Parathyroid adenoma (tissue), 2 donors: ENCODE measurements at regions not wholly inside any gene's neighbourhood (a gene's known extent, or its start where the extent isn't known, plus 50 kb on each side); places are given as distances from the start of the nearest gene placed in this dataset.
"Not testable (repeated sequence)": the region's sequence is repeated elsewhere in the genome, so short reads cannot be mapped to it uniquely, and the experiment has no call there.

Experiments used
- H2AFZ ChIP-seq: fragments of 300-600 bp; sonication (generic); one replicate; pipeline ENCODE4 v1.7.0; 2017; ENCODE audit warnings: antibody characterized with exemption, mild to moderate bottlenecking
- H3K27ac ChIP-seq: fragments of 300-600 bp; sonication (generic); one replicate; pipeline ENCODE4 v1.7.0; 2017
- H3K27me3 ChIP-seq: fragments of 300-600 bp; sonication (generic); one replicate; pipeline ENCODE4 v1.7.0; 2017; ENCODE audit warnings: low read length; ENCODE audit not compliant: control insufficient read depth, insufficient read depth
- H3K36me3 ChIP-seq: fragments of 300-600 bp; sonication (generic); one replicate; pipeline ENCODE4 v1.7.0; 2017; ENCODE audit warnings: low read length; ENCODE audit not compliant: control insufficient read depth, insufficient read depth
- H3K4me1 ChIP-seq: fragments of 300-600 bp; sonication (generic); one replicate; pipeline ENCODE4 v1.7.0; 2017; ENCODE audit warnings: control low read depth
- H3K4me2 ChIP-seq: fragments of 300-600 bp; sonication (generic); one replicate; pipeline ENCODE4 v1.7.0; 2017; ENCODE audit warnings: low read length
- H3K4me3 ChIP-seq: fragments of 300-600 bp; sonication (generic); one replicate; pipeline ENCODE4 v1.7.0; 2017; ENCODE audit warnings: low read depth, low read length
- H3K79me2 ChIP-seq: fragments of 300-600 bp; sonication (generic); one replicate; pipeline ENCODE4 v1.7.0; 2017; ENCODE audit warnings: control low read depth
- H3K9ac ChIP-seq: fragments of 300-600 bp; sonication (generic); one replicate; pipeline ENCODE4 v1.7.0; 2017; ENCODE audit warnings: mild to moderate bottlenecking
- H3K9me3 ChIP-seq: fragments of 300-600 bp; sonication (generic); one replicate; pipeline ENCODE4 v1.7.0; 2017; ENCODE audit warnings: low read length; ENCODE audit not compliant: control insufficient read depth
- donor health status: primary hyperparathyroidism.

DNA sequence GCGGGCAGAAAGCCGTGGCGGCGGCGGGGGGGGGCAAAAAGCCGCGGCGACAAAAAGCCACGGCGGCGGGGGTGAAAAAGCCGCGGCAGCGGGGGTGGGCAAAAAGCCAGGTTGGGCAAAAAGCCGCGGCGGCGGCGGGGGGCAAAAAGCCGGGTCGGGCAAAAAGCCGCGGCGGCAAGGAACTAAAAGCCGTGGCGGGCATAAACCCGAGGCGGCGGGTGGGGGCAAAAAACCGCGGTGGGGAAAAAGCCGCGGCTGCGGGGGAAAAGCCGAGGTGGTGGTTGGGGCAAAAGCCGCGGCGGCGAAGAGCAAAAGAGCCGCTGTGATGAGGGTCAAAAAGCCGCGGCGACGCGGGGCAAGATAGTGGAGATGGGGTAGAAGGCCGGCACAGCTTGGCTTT lies 1834.2 kb downstream of the FOXD4L5 start:
- H2AFZ ChIP-seq, H3K79me2 ChIP-seq, H3K4me3 ChIP-seq, H3K27ac ChIP-seq, H3K9me3 ChIP-seq, H3K4me1 ChIP-seq, H3K36me3 ChIP-seq, H3K4me2 ChIP-seq, H3K27me3 ChIP-seq, H3K9ac ChIP-seq: not testable (repeated sequence)

GRCh38 chr9:63425123-63425522 lies 1859.9 kb downstream of the FOXD4L5 start:
- not testable (repeated sequence) for H3K27ac ChIP-seq, H3K4me2 ChIP-seq, H3K36me3 ChIP-seq, H3K27me3 ChIP-seq, H2AFZ ChIP-seq, H3K79me2 ChIP-seq, H3K9ac ChIP-seq, H3K4me3 ChIP-seq, H3K9me3 ChIP-seq, H3K4me1 ChIP-seq

DNA sequence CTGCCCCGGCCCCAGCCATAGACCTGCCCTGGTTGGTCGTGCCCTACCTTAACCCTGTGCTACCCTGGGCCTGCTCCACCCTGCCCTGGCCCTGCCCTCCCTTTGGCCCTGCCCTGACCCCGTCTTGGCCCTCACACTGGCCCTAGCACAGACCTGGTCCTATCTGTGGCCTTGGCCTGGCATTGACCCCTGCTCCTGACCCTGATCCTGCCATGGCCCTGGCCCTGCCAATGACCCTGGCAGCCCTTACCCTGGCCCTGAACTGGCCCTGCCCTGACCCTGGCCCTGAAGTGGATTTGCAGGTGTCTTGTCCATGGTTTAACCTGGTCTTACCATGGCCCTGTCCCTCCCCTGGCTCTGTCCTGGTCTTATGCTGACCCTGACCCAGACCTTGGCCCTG lies 1894.1 kb downstream of the FOXD4L5 start:
- not testable (repeated sequence) for H3K27me3 ChIP-seq, H3K9me3 ChIP-seq, H3K36me3 ChIP-seq, H3K9ac ChIP-seq, H3K4me3 ChIP-seq, H3K4me2 ChIP-seq, H3K4me1 ChIP-seq, H3K79me2 ChIP-seq, H2AFZ ChIP-seq, H3K27ac ChIP-seq

DNA sequence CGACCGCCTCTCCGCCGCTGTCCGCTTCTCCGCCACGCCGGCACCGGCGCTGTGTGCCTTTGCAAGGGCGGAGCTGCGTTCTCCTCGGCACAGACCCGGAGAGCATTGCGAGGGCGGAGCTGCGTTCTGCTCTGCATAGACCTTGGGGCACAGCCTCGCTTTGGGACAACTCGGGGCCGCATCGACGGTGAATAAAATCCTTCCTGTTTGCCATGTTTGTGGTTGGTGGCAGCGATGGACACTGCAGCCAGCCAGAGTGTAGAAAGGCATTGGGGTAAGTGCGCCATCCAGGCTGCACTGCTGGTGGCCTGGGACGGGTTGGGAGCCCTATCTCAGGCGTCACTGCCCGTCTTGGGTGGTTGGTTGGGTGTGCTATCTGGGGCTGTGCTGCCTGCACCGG lies 1899.5 kb downstream of the FOXD4L5 start:
- H3K9ac ChIP-seq, H2AFZ ChIP-seq, H3K4me1 ChIP-seq, H3K9me3 ChIP-seq, H3K4me2 ChIP-seq, H3K27ac ChIP-seq, H3K27me3 ChIP-seq, H3K4me3 ChIP-seq, H3K79me2 ChIP-seq, H3K36me3 ChIP-seq: not testable (repeated sequence)

DNA sequence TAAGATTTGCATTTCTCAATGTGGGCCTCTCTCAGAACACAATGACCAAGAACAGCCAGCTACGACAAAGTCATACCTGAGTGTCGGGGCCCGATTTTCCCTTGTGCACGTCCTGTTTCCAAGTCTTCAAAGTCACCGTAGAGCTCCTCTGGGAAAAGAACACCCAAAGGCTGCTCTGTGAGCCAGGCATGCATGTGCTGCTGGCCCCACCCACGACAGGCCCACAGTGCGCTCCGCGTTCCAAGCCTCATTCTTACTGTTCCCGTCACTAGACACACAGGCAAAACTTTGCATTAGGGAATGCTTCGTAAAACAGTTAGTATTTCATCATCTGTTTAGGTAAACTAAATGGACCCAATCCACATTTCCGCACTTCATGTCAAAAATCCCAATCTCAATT lies 1905.1 kb downstream of the FOXD4L5 start:
- not testable (repeated sequence) for H3K4me3 ChIP-seq, H3K4me2 ChIP-seq, H3K9ac ChIP-seq, H3K36me3 ChIP-seq, H3K4me1 ChIP-seq, H3K9me3 ChIP-seq, H2AFZ ChIP-seq, H3K27me3 ChIP-seq, H3K27ac ChIP-seq, H3K79me2 ChIP-seq

- not testable (repeated sequence) for H2AFZ ChIP-seq, H3K27ac ChIP-seq
Measured at GRCh38 chr9:63354219-63354618, 1930.8 kb downstream of the FOXD4L5 start.

GRCh38 chr9:63347347-63347746 lies 1937.7 kb downstream of the FOXD4L5 start:
- H3K4me2 ChIP-seq, H3K27me3 ChIP-seq, H3K4me1 ChIP-seq, H2AFZ ChIP-seq, H3K9ac ChIP-seq, H3K79me2 ChIP-seq, H3K36me3 ChIP-seq, H3K27ac ChIP-seq, H3K9me3 ChIP-seq, H3K4me3 ChIP-seq: not testable (repeated sequence)

More at GRCh38 chr9:63354219-63354618, 1930.8 kb downstream of the FOXD4L5 start:
- not testable (repeated sequence) for H3K4me1 ChIP-seq, H3K9ac ChIP-seq, H3K27me3 ChIP-seq, H3K79me2 ChIP-seq, H3K36me3 ChIP-seq, H3K4me2 ChIP-seq, H3K9me3 ChIP-seq, H3K4me3 ChIP-seq

DNA sequence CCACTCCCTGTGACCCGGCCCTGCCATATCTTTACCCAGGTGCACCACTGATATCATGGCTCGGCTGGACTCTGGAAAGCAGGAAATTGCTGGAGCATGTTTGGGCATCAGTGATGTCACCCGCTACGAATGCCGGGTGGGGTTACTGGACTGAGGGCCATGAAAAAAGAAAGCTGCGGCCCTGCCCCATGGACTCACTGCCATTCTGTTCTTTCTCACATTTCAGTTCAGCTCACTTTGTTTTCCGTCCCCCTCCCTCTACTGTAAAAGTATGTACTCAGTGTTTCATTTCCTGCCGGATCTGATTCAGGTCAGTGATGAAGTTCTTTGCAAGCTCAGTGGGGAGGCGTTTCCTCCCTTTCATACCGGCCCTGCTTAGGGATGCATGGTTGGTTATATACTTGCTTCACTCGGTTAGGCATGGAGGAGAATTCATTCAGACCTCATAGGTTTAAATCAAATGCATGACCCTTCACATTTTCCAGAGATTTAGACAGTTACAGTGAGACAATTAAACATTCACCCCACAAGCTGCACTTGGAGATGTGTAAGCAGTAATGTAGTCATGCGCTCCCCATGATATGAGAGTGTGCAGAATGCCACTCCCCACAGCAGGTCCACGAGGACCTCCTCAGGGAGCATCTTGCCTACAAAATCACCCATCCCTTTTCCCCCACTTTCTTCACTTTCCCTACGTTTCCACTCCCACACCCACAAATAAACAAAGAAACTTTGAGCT lies 1938.5 kb downstream of the FOXD4L5 start:
- not testable (repeated sequence) for H3K36me3 ChIP-seq, H3K27me3 ChIP-seq, H3K4me2 ChIP-seq, H3K4me3 ChIP-seq, H3K9ac ChIP-seq, H2AFZ ChIP-seq, H3K79me2 ChIP-seq, H3K4me1 ChIP-seq, H3K9me3 ChIP-seq
- peak overlapping the region; percentile 42 for H3K27ac ChIP-seq

DNA sequence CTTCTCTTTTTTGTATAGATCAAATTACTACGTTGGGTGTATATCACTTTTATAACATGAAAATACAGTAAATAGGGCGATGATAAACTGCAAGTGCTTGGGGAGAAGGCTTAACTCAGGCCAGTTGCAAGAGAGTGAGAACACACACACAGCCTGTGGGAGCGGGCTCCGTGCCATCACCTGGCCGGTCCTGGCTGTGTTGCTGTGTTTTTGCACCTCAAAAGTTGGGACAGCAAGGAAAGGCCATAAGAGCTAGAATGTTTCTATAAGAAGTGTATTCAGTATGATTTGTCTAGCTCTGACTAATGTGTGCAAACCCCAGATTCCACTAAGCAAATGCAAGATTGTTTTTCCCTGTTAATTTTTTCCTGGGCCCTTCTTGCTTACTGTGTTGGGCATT lies 1940.6 kb downstream of the FOXD4L5 start:
- H3K36me3 ChIP-seq, H3K9me3 ChIP-seq, H3K27ac ChIP-seq, H2AFZ ChIP-seq, H3K9ac ChIP-seq, H3K79me2 ChIP-seq, H3K27me3 ChIP-seq, H3K4me2 ChIP-seq, H3K4me1 ChIP-seq, H3K4me3 ChIP-seq: not testable (repeated sequence)

GRCh38 chr9:63342528-63342927 lies 1942.5 kb downstream of the FOXD4L5 start:
- not testable (repeated sequence) for H3K4me1 ChIP-seq, H3K79me2 ChIP-seq, H2AFZ ChIP-seq, H3K27me3 ChIP-seq, H3K27ac ChIP-seq, H3K9ac ChIP-seq, H3K36me3 ChIP-seq, H3K4me2 ChIP-seq, H3K9me3 ChIP-seq, H3K4me3 ChIP-seq

DNA sequence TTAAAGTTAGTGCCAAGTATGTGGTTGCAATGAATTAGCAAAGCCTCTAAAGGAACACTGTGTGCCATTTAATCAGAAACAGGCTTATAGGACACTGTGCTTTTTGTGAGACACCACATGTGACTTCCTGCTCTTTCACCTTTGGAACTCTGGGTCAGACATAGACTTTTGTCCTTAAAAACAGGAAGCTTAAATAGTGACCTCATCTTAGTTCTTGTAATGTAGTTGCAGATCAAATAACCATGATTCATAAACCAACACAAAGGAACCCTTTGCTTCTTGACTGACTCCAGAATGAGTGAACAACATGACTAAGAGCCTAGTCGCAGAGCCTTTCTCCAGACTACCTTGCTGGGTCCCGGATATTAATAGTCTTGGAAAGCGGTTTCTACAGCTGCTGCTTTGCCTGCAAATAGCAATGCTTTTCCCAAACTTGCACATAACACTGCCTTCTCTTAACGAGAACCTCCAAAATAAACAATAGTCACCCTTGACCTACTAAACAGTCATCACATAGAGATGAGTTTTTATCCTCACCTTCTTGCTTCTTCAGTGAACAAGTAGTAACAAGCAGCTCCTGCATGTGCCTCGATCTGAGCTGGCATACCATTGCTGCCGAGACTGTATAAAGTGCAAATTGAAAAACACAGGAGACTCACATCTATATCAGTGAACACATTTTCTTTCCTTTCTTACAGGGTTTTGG lies 1947.0 kb downstream of the FOXD4L5 start:
- H3K27ac ChIP-seq: peak overlapping the region; percentile 47
- H3K4me2 ChIP-seq, H3K9ac ChIP-seq, H3K9me3 ChIP-seq, H3K79me2 ChIP-seq, H3K4me3 ChIP-seq, H3K36me3 ChIP-seq, H3K4me1 ChIP-seq, H2AFZ ChIP-seq, H3K27me3 ChIP-seq: not testable (repeated sequence)
